GM19455 (cell line): ENCODE measurements at regions not wholly inside any gene's neighbourhood (a gene's known extent, or its start where the extent isn't known, plus 50 kb on each side); places are given as distances from the start of the nearest gene placed in this dataset.
"Not testable (repeated sequence)": the region's sequence is repeated elsewhere in the genome, so short reads cannot be mapped to it uniquely, and the experiment has no call there.

ENCODE experiments used
- ATAC-seq: cut with Tn5 transposase; IDR thresholded peaks from one replicate; pipeline ENCODE4 v1.9.1; 2021; ENCODE audit not compliant: unreplicated experiment

GRCh38 chr9:75657015-75657414, 233.5 kb upstream of the PCSK5 start:
- ATAC-seq, result no peak

- no peak for ATAC-seq
Measured at GRCh38 chr9:75658301-75658905, 232.1 kb upstream of the PCSK5 start.

DNA sequence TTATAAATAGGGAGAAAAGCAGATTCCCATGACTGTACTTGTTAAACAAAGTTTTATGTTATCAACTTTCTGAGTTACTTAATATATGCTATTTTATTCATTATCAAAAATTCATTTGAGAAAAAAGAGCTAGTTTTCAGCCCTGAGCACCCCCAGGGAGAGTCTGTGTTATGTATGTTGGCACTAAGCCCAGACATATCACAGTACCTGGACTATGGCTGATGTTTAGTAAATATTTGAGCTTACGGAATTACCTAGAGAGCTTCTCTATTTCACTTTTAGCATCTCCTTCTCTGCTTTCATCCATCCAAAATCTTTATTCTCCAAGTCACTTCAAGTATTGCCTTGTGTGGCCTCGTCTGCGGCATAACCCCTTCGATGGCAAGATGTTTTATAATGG, 225.9 kb upstream of the PCSK5 start:
- no peak for ATAC-seq

DNA sequence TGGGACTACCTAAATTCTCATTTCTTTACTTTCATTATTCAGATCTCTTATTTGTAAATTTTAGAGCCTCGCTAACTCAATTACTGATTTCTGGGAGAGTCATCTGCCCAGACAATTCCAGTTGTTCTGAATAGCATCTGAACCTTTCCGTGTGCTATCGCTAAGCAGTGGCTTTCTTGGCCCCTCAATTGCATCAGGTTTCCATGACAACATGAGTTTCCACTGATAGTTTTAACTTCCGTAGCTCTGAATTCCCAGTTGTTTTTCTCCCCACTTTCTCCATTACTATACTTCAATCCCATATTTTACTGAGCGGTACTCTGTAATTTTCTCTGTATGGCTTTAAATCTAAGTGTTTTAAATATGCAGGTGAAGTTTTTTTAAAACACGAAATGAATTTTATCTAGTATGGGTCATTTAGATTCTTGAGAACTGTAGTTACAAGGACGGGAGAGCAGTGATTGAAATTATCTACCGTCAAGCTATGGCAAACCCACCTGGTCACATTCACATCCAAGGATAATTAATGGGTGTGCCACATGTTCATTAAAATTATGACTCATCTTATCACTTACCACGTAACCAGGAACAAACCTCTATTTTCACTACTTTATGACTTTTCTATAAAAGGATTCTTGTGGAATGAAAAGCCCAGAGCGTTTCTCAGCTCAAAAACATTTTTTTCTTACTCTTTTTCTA, 223.5 kb upstream of the PCSK5 start:
- ATAC-seq, result no peak

DNA sequence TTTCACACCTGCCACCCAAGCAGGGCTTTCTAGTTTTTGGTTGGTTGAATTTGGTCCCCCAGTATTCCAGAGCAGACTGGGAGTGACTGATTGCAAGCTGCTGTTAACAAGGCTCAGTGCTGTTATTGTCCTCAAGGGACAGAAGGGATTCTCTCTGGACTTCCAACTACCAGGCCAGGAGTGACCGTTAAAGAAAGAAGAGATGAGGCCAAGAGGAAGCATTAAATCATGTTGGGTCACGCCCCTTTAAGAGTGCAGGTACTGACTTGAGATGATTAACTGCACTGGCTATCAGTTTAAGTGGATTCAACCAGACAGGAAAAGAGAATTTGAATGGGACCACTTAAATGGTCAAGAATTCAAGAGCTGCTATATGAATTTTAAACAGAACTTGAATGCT, 220.8 kb upstream of the PCSK5 start:
- ATAC-seq, result no peak

DNA sequence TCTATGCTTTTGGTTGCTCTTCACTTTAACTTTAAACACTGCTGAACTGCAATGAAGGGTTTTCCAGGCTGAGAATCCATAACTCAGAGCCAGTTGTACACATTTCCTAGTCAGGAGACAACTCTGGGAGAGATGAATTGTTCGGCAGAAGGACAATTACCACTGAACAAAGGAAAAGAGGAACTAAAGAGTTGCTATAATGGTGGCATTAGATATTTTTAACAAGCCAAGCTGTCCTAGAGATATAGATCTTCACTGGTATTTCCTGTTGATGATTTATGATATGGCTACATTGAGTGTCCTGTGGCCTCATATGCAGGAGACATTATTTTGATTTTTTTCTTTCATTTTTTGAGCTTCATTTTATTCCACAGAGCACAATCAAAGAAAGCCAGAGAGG, 219.1 kb upstream of the PCSK5 start:
- ATAC-seq, result no peak

DNA sequence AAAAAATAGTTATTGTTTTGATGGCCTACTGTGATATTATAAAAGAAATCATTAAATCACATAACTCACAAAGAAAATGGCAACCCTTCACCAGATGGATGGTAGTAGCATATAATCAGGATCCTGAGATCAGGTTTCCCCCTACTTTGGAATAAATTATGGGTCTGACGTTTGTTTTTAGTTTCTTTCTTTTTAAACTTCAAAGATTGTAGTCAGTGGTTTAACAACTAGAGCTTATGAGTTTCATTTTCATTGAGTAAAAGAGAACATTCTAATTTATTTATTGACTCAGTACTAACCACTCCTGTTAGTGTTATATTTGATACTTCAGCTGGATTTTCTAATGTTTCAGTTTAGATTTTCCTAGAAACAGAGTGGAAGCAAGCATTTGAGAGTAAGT, 218.0 kb upstream of the PCSK5 start:
- no peak for ATAC-seq

GRCh38 chr9:75683591-75683990, 206.9 kb upstream of the PCSK5 start:
- ATAC-seq, result no peak

GRCh38 chr9:75685062-75685461, 205.4 kb upstream of the PCSK5 start:
- ATAC-seq, result no peak

DNA sequence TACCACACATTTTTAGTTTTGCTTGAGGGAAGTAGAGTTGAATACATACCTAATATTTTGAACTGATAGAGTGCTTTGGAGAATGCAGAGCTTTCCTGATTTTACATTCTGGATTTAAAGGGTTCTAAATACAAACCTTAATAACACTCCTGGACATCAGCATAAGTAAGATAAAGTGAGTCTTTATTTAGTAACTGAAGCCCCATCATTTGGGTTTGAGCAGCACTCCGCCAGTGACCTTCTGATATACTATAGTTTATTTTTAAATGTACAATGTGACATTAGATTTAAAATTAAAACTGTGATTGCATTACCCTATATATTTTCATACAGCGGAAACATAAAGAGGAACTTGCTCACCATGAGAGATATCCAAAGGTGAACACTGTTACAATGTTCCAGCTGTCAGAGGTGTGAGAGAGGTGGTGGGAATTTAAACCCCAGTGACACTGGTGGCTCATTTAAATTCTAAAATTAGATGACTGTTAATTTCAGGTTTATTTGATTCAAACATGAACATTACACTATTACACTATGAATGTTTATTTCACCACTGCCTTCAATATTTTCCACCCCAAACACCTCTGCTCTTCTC, 203.0 kb upstream of the PCSK5 start:
- no peak for ATAC-seq

GRCh38 chr9:75690551-75690950, 199.9 kb upstream of the PCSK5 start:
- not testable (repeated sequence) for ATAC-seq

DNA sequence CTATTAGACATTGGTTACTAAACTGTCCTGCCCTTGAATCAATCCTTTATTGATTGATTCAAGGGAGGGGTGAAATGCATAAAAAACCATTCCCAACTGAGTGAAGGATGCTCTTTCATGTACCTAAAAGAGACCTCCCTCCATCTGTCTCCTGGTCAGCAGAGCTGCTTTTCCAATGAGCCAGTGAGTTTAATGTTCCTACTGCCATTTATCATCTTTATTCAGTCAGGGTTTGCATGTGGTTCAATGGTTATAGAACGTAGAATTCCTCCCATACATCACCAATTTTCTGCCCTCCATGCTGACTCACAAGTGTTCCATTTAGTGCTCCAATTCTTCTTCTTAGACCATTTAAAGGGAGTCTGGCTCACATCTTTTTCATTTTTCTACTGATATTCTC, 199.1 kb upstream of the PCSK5 start:
- ATAC-seq, result no peak

DNA sequence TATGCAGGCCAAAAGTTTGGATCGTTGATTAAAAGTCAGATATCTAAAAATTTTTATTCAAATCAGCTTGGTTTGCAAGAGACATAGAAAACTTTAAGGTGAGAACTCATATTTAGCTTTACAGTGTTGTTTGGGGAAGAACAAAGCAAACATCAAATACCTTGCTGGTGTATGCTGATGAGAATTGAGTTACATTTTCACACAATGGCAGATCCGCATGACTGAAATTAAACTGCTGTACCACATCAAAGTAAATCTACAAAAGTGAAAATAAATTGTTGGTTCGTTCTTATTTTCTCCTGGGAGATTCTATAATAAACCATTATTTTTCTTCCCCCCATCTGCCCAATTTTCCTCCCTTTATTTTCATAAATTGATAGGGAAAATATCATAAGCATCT, 198.2 kb upstream of the PCSK5 start:
- no peak for ATAC-seq

- no peak for ATAC-seq
Measured at GRCh38 chr9:75695921-75696320, 194.6 kb upstream of the PCSK5 start.

GRCh38 chr9:75699017-75699416, 191.5 kb upstream of the PCSK5 start:
- no peak for ATAC-seq

- ATAC-seq, result no peak
Measured at GRCh38 chr9:75699625-75700251, 190.7 kb upstream of the PCSK5 start.

- no peak for ATAC-seq
Measured at GRCh38 chr9:75700252-75700640, 190.2 kb upstream of the PCSK5 start.

DNA sequence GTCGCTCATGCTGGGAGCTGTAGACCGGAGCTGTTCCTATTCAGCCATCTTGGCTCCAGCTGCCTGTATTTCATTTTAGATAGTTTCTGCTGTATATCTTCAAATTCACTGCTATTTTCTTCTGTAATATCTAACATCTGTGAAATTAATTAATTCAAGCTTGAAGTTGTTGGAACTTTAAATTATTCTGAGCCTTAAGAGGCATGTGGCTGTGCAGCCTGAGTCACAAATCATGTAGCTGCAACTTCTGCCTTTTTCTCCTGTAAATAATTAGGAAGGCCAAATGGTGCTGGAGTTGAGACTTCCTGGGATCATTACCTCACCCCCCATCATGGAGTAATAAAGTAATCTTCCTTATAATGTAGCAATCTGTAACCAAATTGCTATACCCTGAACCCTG, 183.3 kb upstream of the PCSK5 start:
- no peak for ATAC-seq

- no peak for ATAC-seq
Measured at GRCh38 chr9:75709698-75710097, 180.8 kb upstream of the PCSK5 start.

DNA sequence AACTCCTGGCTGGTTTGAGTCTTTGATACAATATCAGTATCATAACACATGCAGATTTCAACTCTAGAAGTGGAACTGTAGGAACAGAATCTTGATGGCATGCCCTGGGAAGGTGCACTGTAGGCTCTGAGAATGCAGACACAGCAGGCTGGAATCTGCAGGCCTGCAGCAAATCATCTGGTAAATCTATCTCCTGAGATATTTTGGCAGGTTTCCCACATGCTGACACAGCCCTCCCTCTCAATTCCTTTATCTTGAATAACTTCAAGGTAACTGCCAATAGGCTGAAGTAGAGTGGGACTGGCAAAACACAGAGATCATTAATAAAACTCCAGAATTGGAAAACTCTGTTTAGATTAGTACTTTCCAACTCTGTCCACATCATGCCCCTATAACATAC, 177.8 kb upstream of the PCSK5 start:
- ATAC-seq, result no peak

DNA sequence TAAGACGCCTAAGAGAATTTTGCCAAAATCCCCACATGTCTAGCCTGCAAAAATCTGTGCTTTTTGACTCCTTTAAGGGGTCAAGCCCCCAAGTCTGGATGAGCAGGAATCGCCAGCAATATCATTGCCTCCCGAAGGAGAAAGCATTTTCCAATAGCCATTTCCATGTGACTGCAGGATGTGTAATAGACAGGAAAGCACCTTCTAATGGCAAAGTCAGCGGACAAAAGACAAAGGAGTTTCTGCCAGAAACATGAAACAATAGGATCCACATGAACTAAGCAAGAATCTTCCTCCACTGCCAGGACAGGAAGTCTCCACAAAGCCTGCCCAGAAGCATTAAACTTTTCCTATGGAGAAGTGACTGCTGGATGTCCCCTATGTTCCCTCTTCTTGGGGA, 177.1 kb upstream of the PCSK5 start:
- ATAC-seq, result no peak

- no peak for ATAC-seq
Measured at GRCh38 chr9:75715360-75715759, 175.1 kb upstream of the PCSK5 start.
